ENCODE measurements at regions not wholly inside any gene's neighbourhood (a gene's known extent, or its start where the extent isn't known, plus 50 kb on each side); places are given as distances from the start of the nearest gene placed in this dataset.
"Not testable (repeated sequence)": the region's sequence is repeated elsewhere in the genome, so short reads cannot be mapped to it uniquely, and the experiment has no call there.

DNA sequence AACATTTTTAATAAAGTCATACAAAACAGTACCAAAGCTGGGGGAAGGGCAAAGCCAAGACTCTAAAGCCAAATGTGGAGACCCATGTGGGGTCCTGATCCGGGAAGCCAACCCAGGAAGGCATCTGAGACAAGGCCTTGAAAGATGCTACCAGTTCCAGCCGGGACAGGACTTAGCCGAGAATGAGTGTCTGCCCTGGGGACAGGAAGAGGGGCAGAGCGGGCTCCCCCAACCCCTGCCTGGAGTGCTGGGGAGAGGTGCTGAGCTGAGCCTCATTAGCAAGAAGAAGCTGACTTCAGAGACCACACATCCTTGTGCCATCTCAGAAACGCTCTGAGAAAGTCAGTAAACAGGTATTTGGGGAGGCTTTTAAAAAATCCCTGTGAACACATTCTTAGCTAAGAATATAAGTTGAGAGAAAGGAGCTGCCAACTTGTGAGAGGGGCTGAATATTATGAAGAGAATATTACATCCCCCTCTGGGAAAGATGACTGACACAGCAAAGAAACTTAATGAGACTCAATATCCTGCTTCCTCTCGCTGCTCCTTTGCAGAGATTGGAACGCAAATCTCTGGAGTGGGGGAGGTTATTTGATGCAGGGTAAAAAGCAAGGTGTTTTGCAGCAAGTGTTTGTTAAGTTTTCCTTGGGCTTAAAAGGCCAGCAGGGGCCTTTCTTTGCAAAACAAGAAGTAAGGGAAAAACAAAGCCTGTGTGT lies 103.3 kb upstream of the KCND3 start:
- no peak for DNase-seq
- in situ Hi-C loops (cut with MboI; ENCODE audit: low pct_unique_long_range_greater_than_20kb, low sequenced_read_pairs), result no loop called here

DNA sequence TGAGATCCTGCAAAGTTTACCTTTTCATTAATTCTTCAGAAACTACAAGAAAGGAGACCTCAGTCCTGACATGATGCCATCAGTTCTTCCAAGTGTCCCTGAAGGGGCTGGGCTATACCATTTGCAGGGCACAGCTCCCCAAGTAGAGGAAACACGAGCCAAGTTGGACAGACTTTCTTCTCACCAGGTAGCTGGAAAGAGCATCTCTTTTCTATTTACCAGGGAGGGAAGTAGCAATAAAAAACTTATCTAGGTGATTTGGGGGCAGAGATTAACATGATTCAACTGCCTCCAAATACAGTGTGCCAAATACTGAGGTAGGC lies 103.9 kb upstream of the KCND3 start:
- no peak for DNase-seq
- in situ Hi-C loops (cut with MboI; ENCODE audit: low pct_unique_long_range_greater_than_20kb, low sequenced_read_pairs), result no loop called here

DNA sequence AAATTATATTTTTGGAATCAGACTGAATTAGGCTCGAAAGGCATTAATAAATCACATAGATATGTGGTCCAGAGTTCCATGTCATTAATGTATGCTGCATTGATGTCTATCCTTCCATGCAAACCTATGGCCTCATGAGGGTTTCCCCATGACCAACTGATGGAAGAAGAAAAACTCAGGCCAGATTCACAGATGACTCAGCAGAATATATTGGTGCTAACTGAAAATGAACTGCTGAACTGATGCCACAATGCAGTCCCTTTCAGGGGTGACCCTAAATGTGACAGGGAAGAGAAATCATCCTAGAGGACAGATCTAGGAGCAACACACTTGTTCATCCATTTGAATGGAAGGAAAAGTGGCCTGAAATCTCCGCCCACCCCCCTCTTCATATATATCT lies 110.5 kb upstream of the KCND3 start:
- DNase-seq, result no peak
- in situ Hi-C loops (cut with MboI; ENCODE audit: low pct_unique_long_range_greater_than_20kb, low sequenced_read_pairs), result no loop called here

DNA sequence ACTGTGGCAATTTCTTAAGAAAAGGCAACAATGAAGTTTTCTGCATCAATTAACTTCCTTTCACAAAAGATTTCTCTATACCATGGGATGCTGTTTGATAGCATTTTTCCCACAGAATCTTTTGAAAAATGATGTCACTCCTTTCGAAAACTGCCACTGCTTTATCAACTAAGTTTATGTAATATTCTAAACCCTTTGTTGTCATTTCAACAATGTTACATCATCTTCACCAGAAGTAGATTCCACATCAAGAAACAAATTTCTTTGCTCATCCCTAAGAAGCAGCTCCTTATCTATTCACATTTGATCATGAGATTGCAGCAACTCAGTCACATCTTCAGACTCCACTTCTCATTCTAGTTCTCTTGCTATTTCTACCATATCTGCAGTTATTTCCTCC lies 116.1 kb upstream of the KCND3 start:
- no peak for DNase-seq
- in situ Hi-C loops (cut with MboI; ENCODE audit: low pct_unique_long_range_greater_than_20kb, low sequenced_read_pairs), result no loop called here

DNA sequence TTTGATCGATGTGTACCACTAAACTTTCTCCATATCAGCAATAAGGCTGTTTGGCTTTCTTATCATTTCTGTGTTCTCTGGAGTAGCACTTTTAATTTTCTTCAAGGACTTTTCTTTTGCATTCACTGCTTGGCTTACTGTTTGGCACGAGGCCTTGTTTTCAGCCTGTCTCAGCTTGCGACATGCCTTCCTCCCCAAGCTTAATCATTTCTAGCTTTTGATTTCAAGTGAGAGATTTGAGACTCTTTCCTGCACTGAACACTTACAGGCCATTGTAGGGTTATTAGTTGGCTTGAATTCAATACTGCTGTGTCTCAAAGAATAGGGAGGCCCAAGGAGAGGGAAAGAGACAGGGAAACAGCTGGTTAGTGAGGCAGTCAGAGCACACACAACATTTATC lies 120.6 kb upstream of the KCND3 start:
- no peak for DNase-seq
- in situ Hi-C loops (cut with MboI; ENCODE audit: low pct_unique_long_range_greater_than_20kb, low sequenced_read_pairs), result no loop called here

DNA sequence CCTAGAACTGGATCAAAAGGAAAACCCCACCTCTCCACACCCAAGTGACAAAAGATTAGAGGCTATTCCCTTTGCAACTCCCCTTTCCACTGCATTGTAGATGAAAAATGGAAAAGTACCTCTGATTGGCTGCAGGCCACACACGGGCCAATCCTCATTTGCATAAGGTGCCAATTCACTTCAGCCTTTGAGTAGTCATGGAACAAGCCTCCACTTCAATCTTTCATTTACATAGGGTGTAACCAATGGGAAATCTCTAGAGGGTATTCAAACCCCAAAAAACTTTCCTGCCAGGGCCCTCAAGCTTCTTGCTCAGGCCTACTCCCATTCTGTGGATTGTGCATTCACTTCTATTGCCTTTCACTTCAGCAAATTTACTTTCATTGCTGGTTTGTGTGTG lies 122.3 kb upstream of the KCND3 start:
- in situ Hi-C loops (cut with MboI; ENCODE audit: low pct_unique_long_range_greater_than_20kb, low sequenced_read_pairs), result no loop called here
- DNase-seq, result no peak

DNA sequence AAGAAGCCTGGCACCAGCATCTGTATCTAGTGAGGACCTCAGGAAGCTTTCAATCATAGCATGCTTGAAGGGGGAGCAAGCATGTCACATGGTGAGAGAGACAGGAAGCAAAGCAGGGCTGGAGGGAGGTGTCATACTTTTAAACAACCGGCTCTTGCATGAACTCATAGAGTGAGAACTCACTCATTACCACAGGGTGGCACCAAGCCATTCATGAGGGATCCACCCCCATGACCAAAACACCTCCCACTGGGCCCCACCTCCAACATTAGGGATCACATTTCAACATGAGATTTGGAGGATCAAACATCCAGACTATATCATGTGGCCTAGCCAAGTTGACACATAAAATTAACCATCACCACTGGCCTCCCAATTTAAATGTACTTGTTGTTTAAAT lies 125.1 kb upstream of the KCND3 start:
- DNase-seq, result no peak
- in situ Hi-C loops (cut with MboI; ENCODE audit: low pct_unique_long_range_greater_than_20kb, low sequenced_read_pairs), result no loop called here

DNA sequence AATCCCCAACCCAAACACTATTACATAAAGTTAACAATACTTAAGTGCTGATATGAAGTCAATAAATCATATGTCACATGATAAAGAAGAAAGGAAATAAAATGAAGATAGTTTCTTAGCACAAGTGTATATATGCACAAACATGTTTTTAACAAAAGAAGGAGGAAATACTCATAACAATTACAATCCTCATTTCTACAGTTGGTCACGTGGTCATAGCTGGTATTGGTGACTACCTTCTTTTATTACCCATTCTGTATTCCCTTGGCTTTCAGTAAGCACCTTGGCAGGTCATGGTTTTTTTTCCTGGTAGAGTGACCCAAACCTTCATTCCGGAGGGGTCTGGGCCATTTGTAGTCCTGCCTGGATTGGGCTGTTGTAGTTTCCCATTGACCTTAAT lies 137.1 kb upstream of the KCND3 start:
- DNase-seq, result no peak
- in situ Hi-C loops (cut with MboI; ENCODE audit: low pct_unique_long_range_greater_than_20kb, low sequenced_read_pairs), result no loop called here

DNA sequence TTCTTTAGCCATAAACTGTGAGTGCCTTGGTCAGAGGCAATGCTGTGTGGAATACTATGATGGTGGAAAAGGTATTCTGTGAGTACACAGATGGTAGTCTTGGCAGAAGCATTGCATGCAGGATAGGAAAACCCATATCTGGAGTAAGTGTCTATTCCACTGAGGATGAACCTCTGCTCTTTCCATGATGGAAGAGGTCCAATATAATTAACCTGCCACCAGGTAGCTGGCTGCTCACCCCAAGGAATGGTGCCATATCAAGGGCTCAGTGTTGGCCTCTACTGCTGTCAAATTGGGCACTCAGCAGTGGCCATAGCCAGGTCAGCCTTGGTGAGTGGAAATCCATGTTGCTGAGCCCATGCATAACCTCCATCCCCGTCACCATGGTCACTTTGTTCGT lies 138.1 kb upstream of the KCND3 start:
- in situ Hi-C loops (cut with MboI; ENCODE audit: low pct_unique_long_range_greater_than_20kb, low sequenced_read_pairs), result not testable (repeated sequence)

DNA sequence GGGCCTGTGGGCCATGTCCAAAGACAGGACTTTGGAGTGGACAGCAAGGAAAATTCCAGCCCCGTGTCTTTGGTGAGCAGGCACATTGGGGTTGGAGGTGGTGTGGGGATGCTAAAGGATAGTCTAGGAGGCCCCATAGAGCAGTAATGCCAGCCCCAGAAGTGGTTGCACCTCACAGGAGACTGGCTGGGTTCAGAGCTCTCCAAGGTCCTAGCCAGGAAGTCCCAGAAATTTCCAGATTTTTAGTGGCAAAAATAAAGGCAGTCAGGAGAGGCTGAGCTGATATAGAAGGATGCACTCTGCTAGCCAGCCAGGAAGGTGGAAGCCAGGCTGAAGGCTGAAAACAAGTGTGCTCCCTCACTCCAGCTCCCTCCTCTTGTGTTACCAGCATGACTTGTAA lies 144.0 kb upstream of the KCND3 start:
- in situ Hi-C loops (cut with MboI; ENCODE audit: low pct_unique_long_range_greater_than_20kb, low sequenced_read_pairs), result no loop called here
- no peak for DNase-seq

More for the DNA sequence above, 138.1 kb upstream of the KCND3 start:
- not testable (repeated sequence) for DNase-seq

DNA sequence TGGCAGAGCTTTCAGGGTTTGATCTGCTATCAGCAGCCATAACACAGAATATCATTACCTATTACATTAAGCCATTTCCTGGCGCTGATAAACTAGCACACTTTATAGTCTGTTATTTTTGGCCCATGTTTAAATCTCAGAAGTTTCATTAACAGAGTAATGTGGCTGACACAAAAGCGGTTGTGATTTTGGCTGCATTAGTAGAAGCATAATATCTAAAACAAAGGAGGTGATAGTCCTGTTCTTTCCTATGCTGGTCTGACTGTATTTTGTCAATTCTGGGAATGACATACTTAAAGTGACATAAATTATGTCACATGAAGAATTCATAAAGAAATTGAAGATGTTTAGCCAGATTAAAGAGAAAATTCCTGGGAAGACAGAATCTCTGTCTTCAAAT lies 151.3 kb upstream of the KCND3 start:
- in situ Hi-C loops (cut with MboI; ENCODE audit: low pct_unique_long_range_greater_than_20kb, low sequenced_read_pairs), result no loop called here
- DNase-seq, result no peak

DNA sequence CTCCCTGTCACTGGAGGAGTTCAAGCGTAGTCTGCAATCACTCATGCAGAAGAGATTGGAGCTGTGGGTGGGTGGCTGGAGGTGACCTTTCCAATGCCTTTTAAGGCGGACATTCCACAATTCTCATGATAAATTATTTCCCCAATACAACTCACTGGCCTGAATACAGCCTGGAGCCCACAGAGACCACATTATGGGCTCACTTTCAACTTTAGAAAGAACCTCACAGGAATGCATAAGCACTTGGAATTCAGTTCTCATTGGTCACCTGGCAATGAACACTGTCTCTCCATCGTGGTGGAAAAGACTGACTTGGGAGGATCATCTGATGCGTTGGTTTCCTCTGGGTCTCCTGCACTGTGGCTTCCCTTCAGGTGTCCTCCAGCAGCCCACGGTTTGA lies 151.8 kb upstream of the KCND3 start:
- in situ Hi-C loops (cut with MboI; ENCODE audit: low pct_unique_long_range_greater_than_20kb, low sequenced_read_pairs), result no loop called here
- no peak for DNase-seq

DNA sequence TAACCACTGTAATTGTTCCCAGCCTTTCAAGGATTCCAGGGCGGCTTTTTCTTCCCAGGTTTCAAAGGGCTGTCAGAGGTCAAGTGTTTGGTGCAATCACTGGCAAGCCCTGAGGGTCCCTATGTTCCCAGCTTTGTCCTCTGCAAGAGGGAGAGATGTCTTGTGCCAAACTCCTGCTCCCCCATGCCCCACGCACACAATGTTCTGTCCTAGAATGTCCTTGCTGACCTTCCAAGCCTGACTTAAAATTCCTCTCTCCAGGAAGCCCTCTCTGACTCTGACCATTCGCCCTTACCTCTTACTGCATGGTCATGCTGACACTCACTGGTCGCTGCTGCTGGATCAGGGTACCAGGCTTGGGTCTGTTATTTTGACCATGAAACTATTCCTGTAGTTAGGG lies 152.5 kb upstream of the KCND3 start:
- in situ Hi-C loops (cut with MboI; ENCODE audit: low pct_unique_long_range_greater_than_20kb, low sequenced_read_pairs), result no loop called here
- DNase-seq, result no peak

DNA sequence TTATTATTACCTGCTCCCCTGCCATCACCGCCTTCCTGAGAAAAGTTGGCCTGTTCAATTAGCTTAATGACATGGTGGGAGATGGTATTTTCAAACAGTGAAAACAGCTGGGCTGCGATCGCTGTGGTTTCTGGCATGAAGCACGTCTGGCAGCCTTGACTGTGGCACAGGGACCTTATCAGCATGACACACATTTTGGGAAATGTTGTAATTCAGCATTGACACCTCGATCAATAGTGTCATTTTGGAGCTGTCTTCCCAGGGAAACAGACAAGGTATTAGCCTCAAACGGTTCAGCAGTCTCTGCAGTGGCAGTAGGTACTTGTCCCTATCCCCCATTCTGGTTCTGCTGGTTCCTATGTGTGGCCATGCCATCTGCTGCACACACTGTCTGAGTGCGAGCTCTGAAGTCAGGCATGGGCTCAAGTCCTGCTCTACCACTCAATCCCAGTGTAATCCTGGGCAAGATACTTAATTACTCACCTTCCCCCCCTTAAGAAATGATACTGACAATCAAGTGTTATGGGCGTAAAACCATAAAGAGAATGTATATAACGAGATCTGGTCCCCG lies 154.5 kb upstream of the KCND3 start:
- in situ Hi-C loops (cut with MboI; ENCODE audit: low pct_unique_long_range_greater_than_20kb, low sequenced_read_pairs), result no loop called here
- DNase-seq, result no peak

DNA sequence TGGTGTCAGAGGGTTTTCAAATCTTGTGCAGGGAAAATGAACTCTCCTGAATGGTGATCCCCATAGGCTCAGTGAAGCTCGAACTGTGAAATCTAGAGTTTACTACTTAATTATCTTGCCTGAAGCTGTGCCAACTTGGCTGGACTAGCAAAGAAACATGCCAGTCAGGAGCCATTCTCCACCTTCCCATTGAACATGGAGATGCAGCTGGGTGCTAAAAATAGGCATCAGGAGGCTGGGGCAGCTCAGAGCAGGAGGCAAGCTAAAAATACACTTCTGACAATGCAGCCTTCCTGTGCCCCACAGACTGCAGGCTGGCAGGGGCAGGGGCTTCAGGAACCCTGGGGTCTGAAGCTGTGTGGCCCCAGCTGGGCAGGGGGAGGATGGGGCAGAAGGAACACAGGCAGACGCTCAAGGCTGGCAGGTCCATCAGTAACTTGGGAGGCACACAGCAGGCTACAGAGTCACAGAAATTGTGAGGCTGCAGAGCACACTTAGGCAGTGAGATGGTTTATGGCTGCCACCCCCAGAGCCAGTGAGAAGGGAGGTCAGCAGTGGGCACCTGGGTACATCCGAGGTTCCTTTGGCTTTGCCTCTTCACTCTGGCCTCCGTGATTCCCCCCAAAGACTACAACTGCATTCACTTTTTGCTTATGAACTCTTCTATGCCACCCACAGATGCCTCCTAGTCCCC lies 155.4 kb upstream of the KCND3 start:
- no peak for DNase-seq
- in situ Hi-C loops (cut with MboI; ENCODE audit: low pct_unique_long_range_greater_than_20kb, low sequenced_read_pairs), result no loop called here

DNA sequence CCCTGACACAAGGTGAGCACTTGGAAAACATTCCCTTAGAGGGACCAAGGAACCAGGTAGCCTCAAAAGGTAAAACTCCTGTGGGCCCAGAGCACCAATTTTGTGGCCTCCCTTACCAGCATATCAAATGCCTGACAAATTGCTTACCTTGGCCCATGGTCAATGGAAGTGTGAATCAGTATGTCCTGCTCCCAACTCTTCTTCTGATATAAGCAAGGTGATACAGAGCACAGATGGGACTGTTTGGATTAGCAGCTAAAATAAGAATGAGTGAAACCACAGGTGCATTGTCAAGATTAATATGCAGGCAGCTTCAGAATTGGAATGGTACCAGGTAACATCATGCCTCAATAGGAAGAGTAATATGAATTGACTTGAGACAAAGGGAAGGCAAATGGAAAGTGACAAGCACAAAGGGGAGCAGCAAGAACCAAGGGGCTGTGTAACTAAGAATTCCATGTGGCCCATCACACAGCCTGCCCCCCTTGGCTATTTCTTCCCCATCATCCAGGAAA lies 156.8 kb upstream of the KCND3 start:
- in situ Hi-C loops (cut with MboI; ENCODE audit: low pct_unique_long_range_greater_than_20kb, low sequenced_read_pairs), result no loop called here
- no peak for DNase-seq

DNA sequence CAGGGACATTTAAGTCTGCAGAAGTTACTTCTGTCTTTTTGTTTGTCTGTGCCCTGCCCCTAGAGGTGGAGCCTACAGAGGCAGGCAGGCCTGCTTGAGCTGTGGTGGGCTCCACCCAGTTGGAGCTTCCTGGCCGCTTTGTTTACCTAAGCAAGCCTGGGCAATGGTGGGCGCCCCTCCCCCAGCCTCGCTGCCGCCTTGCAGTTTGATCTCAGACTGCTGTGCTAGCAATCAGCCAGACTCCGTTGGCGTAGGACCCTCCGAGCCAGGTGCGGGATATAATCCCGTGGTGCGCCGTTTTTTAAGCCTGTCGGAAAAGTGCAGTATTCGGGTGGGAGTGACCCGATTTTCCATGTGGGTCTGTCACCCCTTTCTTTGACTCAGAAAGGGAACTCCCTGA lies 170.7 kb upstream of the KCND3 start:
- DNase-seq; in situ Hi-C loops (cut with MboI; ENCODE audit: low pct_unique_long_range_greater_than_20kb, low sequenced_read_pairs): not testable (repeated sequence)

DNA sequence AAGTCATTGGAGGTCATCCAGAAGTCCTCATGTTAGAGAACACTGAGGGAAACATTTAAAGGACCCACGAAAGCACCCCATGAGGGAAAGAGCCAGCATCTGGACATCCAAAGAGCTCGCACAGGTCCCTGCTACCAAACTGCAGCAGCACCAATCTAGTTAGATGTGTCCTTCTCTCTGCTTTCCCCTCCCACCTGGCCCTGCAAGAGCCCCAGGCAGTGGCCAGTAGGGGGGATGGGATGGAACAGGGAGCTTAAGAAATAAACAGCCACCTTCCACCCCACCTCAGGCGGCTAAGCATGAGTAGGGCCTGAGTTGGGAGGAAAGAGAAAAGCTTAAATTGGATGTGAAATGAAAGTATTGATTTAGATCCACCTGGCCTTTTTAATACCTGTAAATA lies 175.9 kb upstream of the KCND3 start:
- in situ Hi-C loops (cut with MboI; ENCODE audit: low pct_unique_long_range_greater_than_20kb, low sequenced_read_pairs), result no loop called here
- DNase-seq, result no peak

DNA sequence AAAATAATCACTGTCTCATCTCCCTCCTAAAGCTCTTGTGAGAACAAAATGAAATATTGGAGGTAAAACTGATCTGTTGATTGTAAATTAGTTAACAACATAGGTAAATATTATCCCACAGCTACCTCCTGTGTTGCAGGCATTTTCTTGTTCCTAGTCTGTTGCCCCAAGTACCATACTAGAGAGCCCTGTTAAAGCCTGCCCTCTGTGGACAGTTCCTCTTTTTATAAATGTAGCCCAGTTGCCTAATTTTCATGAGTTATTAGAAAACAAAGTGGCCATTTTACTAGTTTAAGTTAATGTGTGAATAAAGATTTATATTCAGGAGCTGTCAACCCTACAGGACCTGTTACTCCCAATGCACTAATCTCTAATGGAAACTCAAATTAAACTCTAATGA lies 180.0 kb upstream of the KCND3 start:
- in situ Hi-C loops (cut with MboI; ENCODE audit: low pct_unique_long_range_greater_than_20kb, low sequenced_read_pairs), result no loop called here
- DNase-seq, result no peak

DNA sequence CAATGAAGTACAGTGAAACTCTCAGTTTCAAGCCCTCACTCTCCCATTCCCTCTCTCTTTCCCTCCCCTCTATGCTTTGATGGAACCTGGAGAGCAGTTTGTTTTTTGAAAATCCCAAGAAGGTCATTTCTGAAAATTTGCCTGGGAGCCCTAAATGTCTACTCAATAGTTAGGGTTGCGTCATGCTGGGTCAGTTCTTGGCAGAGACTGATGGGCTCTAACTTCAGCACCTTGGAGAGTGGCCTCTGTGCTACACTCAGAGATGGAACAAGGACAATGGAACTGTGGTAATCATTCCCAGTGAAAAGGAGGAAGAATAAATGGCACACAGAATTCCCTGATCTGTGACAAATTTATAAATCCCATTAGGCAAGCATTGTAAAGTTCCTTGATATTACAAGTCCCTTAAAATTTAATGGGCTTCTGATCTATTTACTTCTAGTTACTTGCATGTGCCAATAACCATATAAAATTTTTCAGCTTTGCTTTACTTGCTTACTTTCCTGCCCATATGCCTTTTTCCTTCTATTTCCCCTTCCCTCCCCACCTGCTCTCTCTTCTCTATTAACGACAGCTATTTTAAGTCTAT lies 182.9 kb upstream of the KCND3 start:
- DNase-seq, result peak; percentile 41
- in situ Hi-C loops (cut with MboI; ENCODE audit: low pct_unique_long_range_greater_than_20kb, low sequenced_read_pairs), result no loop called here
